ENCODE measurements at regions not wholly inside any gene's neighbourhood (a gene's known extent, or its start where the extent isn't known, plus 50 kb on each side); places are given as distances from the start of the nearest gene placed in this dataset.

GRCh38 chr17:5846001-5846400 is 224.2 kb upstream of the WSCD1 start:
- 84 to 88% methylated on average over 5 of the region's 5 CpGs for WGBS, 2 donors
- intact Hi-C loops (cut with DNase I) = no loop called here

GRCh38 chr17:5854871-5855554 is 215.2 kb upstream of the WSCD1 start:
- H3K4me1 ChIP-seq = no peaks in the 10 kb centered on the region
- no peak for DNase-seq
- H3K36me3 ChIP-seq = no peaks in the 10 kb centered on the region
- no peak overlapping the region for H3K4me3 ChIP-seq (replicated peaks in 1 of 3)
- 75 to 78% methylated on average over 7 of the region's 7 CpGs for WGBS, 2 donors
- intact Hi-C loops (cut with DNase I) = no loop called here
- no peak for TF ChIP-seq CTCF (IDR thresholded peaks at IDR 0.05)
- no peaks in the 10 kb centered on the region for H3K27me3 ChIP-seq
- no peaks in the 10 kb centered on the region for H3K9me3 ChIP-seq
- no peak overlapping the region for H3K27ac ChIP-seq

More at GRCh38 chr17:5846001-5846400, 224.2 kb upstream of the WSCD1 start:
- no peak overlapping the region for H3K4me3 ChIP-seq (replicated peaks in 1 of 3)
- DNase-seq = no peak
- no peaks in the 10 kb centered on the region for H3K36me3 ChIP-seq
- no peaks in the 10 kb centered on the region for H3K27me3 ChIP-seq
- H3K9me3 ChIP-seq = no peaks in the 10 kb centered on the region
- TF ChIP-seq POLR2A (IDR thresholded peaks at IDR 0.05) (no peak), CTCF (IDR thresholded peaks at IDR 0.05) (no peak)
- H3K4me1 ChIP-seq = no peaks in the 10 kb centered on the region
- H3K27ac ChIP-seq = no peak overlapping the region

GRCh38 chr17:5861246-5861645 is 208.9 kb upstream of the WSCD1 start:
- intact Hi-C loops (cut with DNase I) = no loop called here
- no peak overlapping the region for H3K27ac ChIP-seq
- no peak for DNase-seq
- H3K4me1 ChIP-seq = no peaks in the 10 kb centered on the region
- WGBS, 2 donors = 48 to 81% methylated on average over 4 of the region's 4 CpGs
- H3K4me3 ChIP-seq (replicated peaks in 1 of 3) = no peak overlapping the region
- no peak for TF ChIP-seq POLR2A (IDR thresholded peaks at IDR 0.05)
- TF ChIP-seq CTCF (IDR thresholded peaks at IDR 0.05) = no peak
- no peaks in the 10 kb centered on the region for H3K36me3 ChIP-seq
- no peaks in the 10 kb centered on the region for H3K27me3 ChIP-seq
- no peaks in the 10 kb centered on the region for H3K9me3 ChIP-seq

- no peak for TF ChIP-seq POLR2A (IDR thresholded peaks at IDR 0.05)
- no peak for TF ChIP-seq CTCF (IDR thresholded peaks at IDR 0.05)
- 90 to 93% methylated on average over 4 of the region's 4 CpGs for WGBS, 2 donors
- H3K27me3 ChIP-seq = no peaks in the 10 kb centered on the region
Measured at GRCh38 chr17:5861854-5862253, 208.3 kb upstream of the WSCD1 start.

GRCh38 chr17:5862395-5862794 is 207.8 kb upstream of the WSCD1 start:
- intact Hi-C loops (cut with DNase I) = no loop called here
- no peak overlapping the region for H3K4me3 ChIP-seq (replicated peaks in 1 of 3)
- H3K9me3 ChIP-seq = no peaks in the 10 kb centered on the region
- H3K4me1 ChIP-seq = no peaks in the 10 kb centered on the region
- no peaks in the 10 kb centered on the region for H3K27me3 ChIP-seq
- H3K27ac ChIP-seq = no peak overlapping the region
- no peak for DNase-seq
- TF ChIP-seq CTCF (IDR thresholded peaks at IDR 0.05) (no peak), POLR2A (IDR thresholded peaks at IDR 0.05) (no peak)
- H3K36me3 ChIP-seq = no peaks in the 10 kb centered on the region

More at GRCh38 chr17:5861854-5862253, 208.3 kb upstream of the WSCD1 start:
- H3K4me1 ChIP-seq = no peaks in the 10 kb centered on the region
- intact Hi-C loops (cut with DNase I) = no loop called here
- no peaks in the 10 kb centered on the region for H3K36me3 ChIP-seq
- no peak for DNase-seq
- no peaks in the 10 kb centered on the region for H3K9me3 ChIP-seq
- no peak overlapping the region for H3K4me3 ChIP-seq (replicated peaks in 1 of 3)
- H3K27ac ChIP-seq = no peak overlapping the region
